RCC 7860 (cell line): ENCODE measurements at regions not wholly inside any gene's neighbourhood (a gene's known extent, or its start where the extent isn't known, plus 50 kb on each side); places are given as distances from the start of the nearest gene placed in this dataset.

Experiments
- DNase-seq: peaks from one replicate; pipeline ENCODE4 v3.0.0-alpha.2; 2015; ENCODE audit warnings: low spot score
- FAIRE-seq: peaks from 2 replicates; lab custom pipeline; 2012; peaks lifted over from hg19 to GRCh38; lab: Jason Lieb, UNC

- DNase-seq: peak; percentile 47
- peak; percentile 81 for FAIRE-seq
Observed at GRCh38 chr10:3526727-3527501, 258.1 kb downstream of the KLF6 start.

GRCh38 chr10:3525832-3526449 lies 259.1 kb downstream of the KLF6 start:
- DNase-seq (peak; percentile 94), FAIRE-seq (peak; percentile 96)

DNA sequence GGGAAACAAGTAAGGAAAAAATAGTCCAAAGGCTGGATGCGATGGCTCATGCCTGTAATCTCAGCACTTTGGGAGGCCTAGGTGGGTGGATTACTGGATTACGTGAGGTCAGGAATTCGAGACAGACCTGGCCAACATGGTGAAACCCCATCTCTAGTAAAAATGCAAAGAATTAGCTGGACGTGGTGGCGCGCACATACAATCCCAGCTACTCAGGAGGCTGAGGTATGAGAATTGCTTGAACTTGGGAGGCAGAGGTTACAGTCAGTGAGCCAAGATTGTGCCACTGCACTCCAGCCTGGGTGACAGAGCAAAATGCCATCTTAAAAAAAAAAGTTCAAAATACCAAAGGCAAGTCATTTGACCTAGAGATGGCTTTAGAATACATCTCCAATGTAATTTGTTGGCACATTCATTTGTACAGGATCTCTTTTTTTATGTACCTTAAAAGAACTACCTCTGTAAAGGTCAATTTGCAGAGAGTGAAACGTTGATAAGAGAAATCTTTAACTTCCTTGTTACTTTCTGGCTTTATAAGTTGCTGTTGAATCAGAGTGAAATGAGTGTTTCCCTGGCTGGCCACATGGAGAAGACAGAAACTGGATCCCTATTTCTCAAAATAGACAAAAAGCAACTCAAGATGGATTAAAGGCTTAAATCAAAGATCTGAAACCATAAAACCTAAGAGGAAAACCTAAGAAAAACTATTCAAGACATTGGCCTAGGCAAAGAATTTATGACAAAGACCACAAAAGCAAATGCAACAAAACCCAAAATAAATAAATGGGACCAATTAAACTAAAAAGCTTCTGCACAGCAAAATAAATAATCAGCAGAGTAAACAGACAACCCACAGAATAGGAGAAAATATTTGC lies 260.7 kb downstream of the KLF6 start:
- DNase-seq (no peak), FAIRE-seq (no peak)

DNA sequence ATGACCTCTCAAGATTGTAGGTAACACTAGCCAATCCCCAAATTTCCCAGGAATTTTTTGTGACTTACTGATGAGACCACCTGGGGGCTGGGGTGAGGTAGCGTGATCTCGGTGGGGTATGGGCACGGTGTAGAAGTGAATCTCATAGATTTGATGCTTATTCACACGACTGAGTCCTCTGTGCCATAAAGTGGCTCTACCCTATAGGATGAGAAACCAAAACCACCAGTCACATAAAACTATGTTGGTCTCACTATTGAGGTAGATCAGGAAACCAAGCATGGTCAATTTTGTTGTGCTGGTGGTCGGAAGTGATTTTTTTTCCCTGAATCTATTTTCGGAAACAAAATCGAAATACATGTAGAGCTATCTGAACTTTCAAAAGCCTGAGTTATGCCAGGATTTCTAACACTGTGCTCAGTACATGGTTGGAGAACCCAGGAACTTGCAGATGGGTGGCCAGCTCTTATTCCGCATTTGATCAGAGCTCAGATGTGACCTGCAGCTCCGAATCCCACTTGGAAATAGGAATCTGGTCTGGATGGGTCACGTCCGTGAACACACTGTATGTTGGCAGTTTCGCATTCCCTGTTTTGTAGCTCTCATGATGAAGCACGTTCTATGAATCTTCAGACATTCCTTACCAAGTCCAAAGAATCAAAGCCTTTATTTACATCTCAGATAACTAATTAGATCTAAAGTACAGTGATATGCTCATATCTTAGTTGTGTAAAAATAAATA lies 261.5 kb downstream of the KLF6 start:
- FAIRE-seq (no peak), DNase-seq (no peak)

- no peak for DNase-seq
- FAIRE-seq: no peak
Observed at GRCh38 chr10:3516923-3517255, 268.1 kb downstream of the KLF6 start.

DNA sequence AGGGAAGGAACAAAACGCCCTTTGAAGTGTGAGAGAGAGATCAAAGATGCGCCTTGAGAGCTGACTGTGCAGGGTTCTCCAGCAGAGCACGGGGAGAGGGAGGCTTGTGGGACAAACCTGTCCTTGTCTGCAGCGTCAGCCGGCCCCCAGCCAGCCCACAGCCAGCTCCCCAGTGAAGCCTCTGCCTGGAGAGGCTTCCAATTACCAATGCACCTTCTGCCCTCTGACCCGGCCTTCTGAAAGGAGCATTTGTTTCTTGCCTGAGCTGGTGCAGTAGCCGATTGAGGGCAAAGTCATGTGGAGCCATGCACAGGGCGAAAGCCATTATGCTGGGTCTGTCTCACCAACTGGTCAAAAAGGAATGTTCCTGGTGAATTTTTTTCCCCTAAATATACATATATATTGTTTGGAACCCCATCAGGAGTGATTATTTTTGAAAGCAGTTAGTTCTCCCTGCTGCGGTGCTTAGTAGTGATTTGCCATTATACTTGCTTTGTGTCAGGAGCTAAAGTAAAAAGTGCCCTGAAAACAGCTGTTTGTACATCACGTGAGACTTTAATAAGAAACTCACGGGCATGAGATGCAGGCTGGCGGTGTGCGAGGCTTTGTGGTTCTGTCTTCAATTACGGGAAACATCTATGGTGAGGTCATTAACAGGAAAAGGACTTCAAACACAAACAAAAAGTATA lies 268.6 kb downstream of the KLF6 start:
- DNase-seq (no peak), FAIRE-seq (no peak)

DNA sequence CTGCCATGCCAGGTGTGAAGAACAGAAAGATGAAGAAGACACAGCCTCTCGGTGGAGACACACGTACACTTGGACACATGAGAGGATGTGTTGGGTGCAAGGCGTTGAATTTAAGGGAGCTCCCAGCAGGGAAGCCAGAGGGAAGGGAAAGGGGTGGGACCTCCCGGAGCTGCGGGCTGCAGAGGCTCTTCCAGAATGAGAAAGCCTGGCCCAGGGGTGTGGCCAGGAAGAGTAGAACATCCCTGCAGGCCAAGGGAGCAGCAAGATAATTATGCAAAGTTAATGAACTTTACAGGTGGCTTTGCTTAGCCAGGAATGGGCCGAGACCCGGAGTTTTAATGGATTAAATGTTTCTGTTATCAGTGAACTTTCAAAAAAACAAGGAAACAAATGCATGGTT lies 270.3 kb downstream of the KLF6 start:
- FAIRE-seq: no peak
- DNase-seq: no peak

- DNase-seq (no peak), FAIRE-seq (no peak)
Observed at GRCh38 chr10:3512263-3512662, 272.7 kb downstream of the KLF6 start.

- FAIRE-seq (no peak), DNase-seq (no peak)
Observed at GRCh38 chr10:3511483-3511882, 273.5 kb downstream of the KLF6 start.

- FAIRE-seq (no peak), DNase-seq (no peak)
Observed at GRCh38 chr10:3510741-3511140, 274.3 kb downstream of the KLF6 start.

DNA sequence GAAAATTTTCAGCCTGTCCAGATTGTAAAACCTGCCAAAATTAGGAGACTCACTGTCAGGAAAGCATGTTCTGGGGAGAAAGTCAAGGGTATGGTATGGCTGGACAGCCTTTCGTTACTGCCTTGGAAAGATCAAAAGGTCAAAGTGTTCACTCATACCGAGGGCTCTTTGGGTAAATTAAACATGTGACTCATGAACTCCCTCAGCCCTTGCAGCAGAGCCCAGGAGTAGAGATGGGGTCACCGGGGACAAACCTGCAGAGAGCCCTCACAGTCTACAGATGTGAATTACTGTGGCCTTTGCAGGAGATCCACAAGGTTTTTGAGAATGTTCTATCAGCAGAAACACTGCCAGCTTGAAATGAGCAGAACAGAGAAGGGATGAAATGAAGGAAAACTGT lies 275.7 kb downstream of the KLF6 start:
- DNase-seq (no peak), FAIRE-seq (no peak)

DNA sequence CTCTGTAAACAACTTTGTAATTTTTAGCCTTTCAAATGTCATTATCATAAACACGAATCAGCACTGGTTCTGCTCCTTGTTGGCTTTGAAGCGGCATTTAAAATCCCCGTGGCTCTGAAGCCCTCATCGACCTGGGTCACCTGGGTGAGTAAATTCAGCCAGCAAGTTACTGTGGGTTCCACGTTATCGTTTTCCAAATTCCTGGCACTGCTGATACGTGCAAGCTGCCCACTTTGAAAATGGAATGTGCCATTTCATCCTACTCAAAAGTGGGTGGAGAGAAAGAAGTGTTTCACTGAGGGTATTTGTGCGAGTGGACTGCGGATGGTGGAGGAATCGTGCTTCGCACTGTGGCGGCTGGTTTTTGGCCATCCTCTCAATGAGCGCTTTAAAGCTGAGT lies 281.7 kb downstream of the KLF6 start:
- DNase-seq (no peak), FAIRE-seq (no peak)

- no peak for FAIRE-seq
- no peak for DNase-seq
Observed at GRCh38 chr10:3502673-3503072, 282.3 kb downstream of the KLF6 start.

- DNase-seq (no peak), FAIRE-seq (no peak)
Observed at GRCh38 chr10:3500408-3500856, 284.6 kb downstream of the KLF6 start.

DNA sequence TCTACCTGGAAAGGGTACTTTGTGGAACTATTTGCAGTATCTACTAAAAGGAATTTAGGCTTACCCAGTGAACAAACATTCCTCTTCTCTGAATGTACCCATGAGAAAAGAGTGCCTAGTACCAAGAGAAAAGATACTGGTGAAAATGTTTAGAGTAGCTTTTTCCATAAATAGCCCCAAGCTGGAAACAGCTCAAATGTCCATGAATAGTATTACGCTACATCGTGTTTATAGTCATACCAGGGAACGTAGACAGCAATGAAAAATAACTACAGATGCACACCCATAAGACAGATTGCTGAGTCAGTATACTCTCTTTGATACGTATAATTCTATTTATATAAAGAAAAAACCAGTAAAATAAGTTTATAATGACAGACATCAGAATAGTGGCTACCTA lies 285.9 kb downstream of the KLF6 start:
- DNase-seq: no peak

GRCh38 chr10:3497581-3497980 lies 287.4 kb downstream of the KLF6 start:
- DNase-seq (no peak), FAIRE-seq (no peak)

More for the DNA sequence above, 285.9 kb downstream of the KLF6 start:
- FAIRE-seq: no peak

DNA sequence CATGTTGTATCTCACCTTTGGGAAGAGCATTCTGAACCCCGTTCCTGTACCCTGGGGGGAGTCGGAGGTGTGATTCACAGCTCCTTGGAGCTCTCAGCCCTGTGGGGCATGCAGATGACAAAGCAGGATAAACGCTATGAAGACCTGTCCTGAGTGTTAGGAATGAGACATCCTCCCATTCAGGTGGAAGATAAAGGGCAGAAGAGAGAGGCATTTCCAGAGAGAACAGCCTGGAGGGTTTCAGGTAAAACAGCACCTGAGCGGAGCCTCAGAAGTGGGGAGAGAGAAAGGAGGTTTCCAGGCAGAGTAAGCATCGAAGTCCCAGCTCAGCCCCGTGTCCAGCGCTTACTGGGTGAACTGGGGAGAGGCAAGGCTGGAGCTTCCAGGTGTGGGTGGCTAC lies 288.9 kb downstream of the KLF6 start:
- no peak for DNase-seq
- no peak for FAIRE-seq

DNA sequence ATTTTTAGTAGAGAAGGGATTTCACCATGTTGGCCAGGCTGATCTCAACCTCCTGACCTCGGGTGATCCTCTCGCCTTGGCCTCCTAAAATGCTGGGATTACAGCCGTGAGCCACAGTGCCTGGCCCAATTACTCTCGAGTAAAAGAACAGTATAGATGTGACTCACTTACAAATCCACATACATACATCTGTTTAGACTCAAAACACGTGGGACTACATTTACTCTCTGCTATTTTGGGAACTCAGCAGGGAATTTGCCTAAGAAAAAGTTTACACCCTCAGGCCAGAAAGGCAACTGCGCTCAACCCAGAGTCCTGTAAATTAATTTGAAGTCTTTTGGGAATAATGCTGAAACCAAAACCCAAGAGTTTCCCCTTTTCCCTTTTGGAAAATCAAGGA lies 289.7 kb downstream of the KLF6 start:
- FAIRE-seq: no peak
- DNase-seq: no peak

DNA sequence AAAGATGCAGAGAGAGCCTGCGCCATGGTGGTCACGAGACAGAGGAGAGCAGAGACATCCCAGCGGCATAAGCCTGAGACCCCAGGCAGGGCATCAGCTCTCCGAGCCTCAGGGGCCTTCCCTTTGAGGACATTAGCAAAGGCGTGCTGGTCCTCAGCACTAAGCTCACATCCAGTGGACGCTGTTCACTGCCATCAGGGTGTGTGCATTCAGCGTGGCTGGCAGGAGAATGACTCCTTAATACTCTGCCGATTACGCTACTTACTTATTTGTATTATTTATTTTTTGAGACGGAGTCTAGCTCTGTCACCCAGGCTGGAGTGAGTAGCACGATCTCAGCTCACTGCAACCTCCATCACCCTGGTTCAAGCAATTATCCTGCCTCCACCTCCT lies 290.2 kb downstream of the KLF6 start:
- no peak for FAIRE-seq

DNA sequence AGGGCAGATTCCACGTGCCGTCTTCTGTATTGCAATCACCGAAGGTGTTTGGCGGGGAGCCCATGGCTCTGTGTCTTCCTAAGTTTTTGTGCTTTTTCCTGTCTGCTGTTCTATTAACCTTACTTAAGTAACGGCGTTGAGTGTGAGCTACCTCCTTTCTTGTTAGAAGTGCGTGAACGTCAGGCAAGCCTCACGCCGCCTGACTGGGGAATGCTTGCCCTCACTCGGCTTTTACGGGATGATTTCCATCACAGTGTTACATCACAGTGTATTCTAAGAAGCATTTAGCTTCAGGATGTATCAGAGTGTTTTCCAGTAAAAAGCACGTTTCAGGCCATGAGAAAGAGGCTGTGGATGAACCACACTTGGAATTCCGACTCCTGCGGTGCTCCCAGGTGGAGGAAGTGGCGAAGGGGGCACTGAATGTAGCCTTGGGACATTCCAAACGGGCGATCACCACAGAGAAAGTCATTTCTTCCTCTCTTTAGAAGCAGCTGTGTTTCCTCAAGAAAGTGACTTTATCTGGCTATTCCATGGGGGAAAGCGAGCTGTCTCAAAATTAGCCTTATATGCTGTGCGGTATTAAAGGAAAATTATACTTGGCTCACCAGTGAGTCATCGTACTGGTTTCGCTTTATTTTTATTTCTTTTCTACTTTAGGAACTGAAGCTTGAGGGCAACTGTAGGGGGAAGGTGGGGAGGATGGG lies 290.7 kb downstream of the KLF6 start:
- FAIRE-seq (no peak), DNase-seq (no peak)

More for the DNA sequence above, 290.2 kb downstream of the KLF6 start:
- DNase-seq: no peak
